ENCODE measurements at regions not wholly inside any gene's neighbourhood (a gene's known extent, or its start where the extent isn't known, plus 50 kb on each side); places are given as distances from the start of the nearest gene placed in this dataset.

DNA sequence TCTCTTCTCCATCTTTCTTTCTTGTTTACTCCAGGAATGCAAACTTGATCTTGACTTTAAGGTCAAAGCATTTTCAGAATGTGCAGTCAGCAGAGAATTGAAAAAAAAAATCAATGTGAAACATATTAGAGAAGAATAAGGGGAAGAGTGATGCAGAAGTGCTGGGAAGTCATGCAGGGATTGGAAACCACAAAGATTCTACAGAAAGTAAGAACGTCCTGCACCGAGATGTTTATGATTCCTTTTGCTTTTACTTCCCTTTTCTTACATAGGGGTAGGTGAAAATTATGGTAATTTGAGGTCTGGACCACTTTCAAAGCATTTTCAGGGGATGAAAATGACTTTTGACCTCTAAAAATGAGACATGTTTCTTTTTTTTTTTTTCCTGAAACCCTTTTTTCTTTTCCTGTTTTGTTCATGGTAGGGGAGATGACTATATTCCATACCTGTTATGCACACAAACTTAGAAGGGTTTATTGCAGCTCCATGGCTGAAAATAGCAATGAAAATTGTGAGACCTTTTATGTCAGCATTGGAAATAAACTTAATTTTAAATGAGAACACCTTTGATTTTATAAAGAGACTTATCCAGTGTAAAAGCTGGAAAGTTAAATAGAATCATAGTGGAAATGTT, 623.5 kb upstream of the TBL1XR1 start:
- 54 to 61% methylated on average over 2 of the region's 2 CpGs for whole genome bisulfite sequencing, 2 donors
- H3K4me3 ChIP-seq, result no peak overlapping the region
- no peak overlapping the region for H3K27ac ChIP-seq
- no peak for DNase-seq
- TF ChIP-seq, protein P1, sequence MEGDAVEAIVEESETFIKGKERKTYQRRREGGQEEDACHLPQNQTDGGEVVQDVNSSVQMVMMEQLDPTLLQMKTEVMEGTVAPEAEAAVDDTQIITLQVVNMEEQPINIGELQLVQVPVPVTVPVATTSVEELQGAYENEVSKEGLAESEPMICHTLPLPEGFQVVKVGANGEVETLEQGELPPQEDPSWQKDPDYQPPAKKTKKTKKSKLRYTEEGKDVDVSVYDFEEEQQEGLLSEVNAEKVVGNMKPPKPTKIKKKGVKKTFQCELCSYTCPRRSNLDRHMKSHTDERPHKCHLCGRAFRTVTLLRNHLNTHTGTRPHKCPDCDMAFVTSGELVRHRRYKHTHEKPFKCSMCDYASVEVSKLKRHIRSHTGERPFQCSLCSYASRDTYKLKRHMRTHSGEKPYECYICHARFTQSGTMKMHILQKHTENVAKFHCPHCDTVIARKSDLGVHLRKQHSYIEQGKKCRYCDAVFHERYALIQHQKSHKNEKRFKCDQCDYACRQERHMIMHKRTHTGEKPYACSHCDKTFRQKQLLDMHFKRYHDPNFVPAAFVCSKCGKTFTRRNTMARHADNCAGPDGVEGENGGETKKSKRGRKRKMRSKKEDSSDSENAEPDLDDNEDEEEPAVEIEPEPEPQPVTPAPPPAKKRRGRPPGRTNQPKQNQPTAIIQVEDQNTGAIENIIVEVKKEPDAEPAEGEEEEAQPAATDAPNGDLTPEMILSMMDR (IDR thresholded peaks at IDR 0.05), result no peak
- no peak for TF ChIP-seq POLR2A (IDR thresholded peaks at IDR 0.05)
- no peaks in the 10 kb centered on the region for H3K36me3 ChIP-seq (ENCODE audit: low read depth, missing control alignments)
- H3K9me3 ChIP-seq, result no peaks in the 10 kb centered on the region
- H3K4me1 ChIP-seq, result peaks cover 7% of the 10 kb centered on the region
- no peaks in the 10 kb centered on the region for H3K27me3 ChIP-seq
- intact Hi-C loops (cut with DNase I; ENCODE audit: low total_unique reads), result no loop called here

DNA sequence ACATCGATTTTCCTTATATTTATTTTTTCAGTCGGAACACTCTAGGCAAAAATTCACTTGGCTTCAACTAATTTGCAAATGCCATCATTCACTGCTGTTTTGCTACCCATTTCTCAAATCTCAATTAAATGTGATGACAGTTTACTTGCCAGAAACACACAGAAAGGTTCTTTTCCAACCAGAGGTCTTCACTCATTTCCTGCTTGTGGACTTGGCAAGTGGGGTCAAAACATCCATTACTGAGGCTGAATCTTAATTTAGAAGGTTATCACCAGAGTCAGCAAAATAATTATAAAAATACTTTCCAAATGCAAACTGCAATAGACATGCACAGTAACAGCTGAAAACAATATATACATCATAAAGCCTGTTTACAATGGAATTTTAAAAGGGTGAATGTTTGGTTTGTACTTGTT, 625.4 kb upstream of the TBL1XR1 start:
- Histone ChIP-seq H3K9me3 (no peaks in the 10 kb centered on the region), H3K27ac (no peak overlapping the region), H3K36me3 (ENCODE audit: low read depth, missing control alignments) (no peaks in the 10 kb centered on the region), H3K4me1 (peaks cover 7% of the 10 kb centered on the region), H3K4me3 (no peak overlapping the region), H3K27me3 (no peaks in the 10 kb centered on the region)
- no peak for DNase-seq
- TF ChIP-seq, protein P1 (IDR thresholded peaks at IDR 0.05), result no peak
- TF ChIP-seq POLR2A (IDR thresholded peaks at IDR 0.05), result no peak
- intact Hi-C loops (cut with DNase I; ENCODE audit: low total_unique reads), result no loop called here
- 69 to 72% methylated on average over 2 of the region's 2 CpGs for WGBS, 2 donors

DNA sequence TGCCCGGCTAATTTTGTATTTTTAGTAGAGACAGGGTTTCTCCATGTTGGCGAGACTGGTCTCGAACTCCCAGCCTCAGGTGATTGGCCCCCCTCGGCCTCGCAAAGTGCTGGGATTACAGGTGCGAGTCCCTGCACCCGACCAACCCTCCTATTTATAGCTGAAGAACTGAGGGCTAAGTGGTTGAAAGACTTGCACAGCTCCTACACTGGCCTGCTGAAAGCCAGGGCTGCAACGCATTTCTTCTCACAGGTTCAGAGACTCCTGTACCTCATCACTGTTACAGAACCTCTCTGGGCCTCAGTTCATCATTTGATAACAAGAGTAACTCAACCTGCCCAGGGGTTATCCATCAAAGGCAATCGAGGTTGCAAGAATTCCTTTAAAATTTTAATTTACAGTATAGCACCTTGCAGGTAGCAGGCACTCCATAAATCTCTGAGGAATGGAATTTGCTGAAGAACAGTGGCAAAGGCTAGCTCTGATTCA, 626.5 kb upstream of the TBL1XR1 start:
- WGBS, 2 donors, result 91 to 92% methylated on average over 9 of the region's 9 CpGs
- Histone ChIP-seq H3K27ac (no peak overlapping the region), H3K9me3 (no peaks in the 10 kb centered on the region), H3K27me3 (no peaks in the 10 kb centered on the region), H3K36me3 (ENCODE audit: low read depth, missing control alignments) (no peaks in the 10 kb centered on the region), H3K4me1 (peaks cover 7% of the 10 kb centered on the region), H3K4me3 (no peak overlapping the region)
- intact Hi-C loops (cut with DNase I; ENCODE audit: low total_unique reads), result no loop called here
- no peak for DNase-seq
- TF ChIP-seq POLR2A (IDR thresholded peaks at IDR 0.05), result no peak
- TF ChIP-seq, protein P1 (IDR thresholded peaks at IDR 0.05), result no peak

- no peaks in the 10 kb centered on the region for H3K9me3 ChIP-seq
- intact Hi-C loops (cut with DNase I; ENCODE audit: low total_unique reads), result no loop called here
- no peaks in the 10 kb centered on the region for H3K27me3 ChIP-seq
- H3K36me3 ChIP-seq (ENCODE audit: low read depth, missing control alignments), result no peaks in the 10 kb centered on the region
- no peak overlapping the region for H3K27ac ChIP-seq
- H3K4me3 ChIP-seq, result no peak overlapping the region
- TF ChIP-seq POLR2A (IDR thresholded peaks at IDR 0.05), result no peak
- TF ChIP-seq, protein P1 (IDR thresholded peaks at IDR 0.05), result no peak
- 57 to 66% methylated on average over 4 of the region's 4 CpGs for WGBS, 2 donors
- H3K4me1 ChIP-seq, result peaks cover 7% of the 10 kb centered on the region
- DNase-seq, result peak; percentile 30
Observed at GRCh38 chr3:177824190-177824786, 627.0 kb upstream of the TBL1XR1 start.

DNA sequence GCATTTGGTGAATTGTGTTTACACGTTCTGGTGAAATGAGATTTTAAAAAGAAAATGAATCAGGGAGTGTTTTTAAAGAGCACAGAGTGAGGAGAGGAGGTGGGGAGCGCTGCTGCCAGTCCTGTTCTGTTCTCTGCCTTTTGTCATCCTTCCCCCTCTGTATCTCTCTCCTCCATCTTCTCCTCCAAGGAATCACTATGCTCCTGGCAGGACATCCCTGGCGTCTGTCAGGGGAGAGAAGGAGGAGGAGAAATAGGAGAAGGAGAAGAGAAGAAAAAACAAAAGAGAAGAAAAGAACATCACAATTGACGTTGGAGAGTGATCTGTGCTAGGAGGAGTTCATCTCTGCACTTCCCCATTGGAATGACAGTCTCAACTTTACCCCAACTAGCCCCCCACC, 627.6 kb upstream of the TBL1XR1 start:
- 61 to 65% methylated on average over 4 of the region's 4 CpGs for WGBS, 2 donors
- no peak for DNase-seq
- Histone ChIP-seq H3K4me3 (no peak overlapping the region), H3K27ac (no peak overlapping the region), H3K9me3 (no peaks in the 10 kb centered on the region), H3K4me1 (peaks cover 7% of the 10 kb centered on the region), H3K27me3 (no peaks in the 10 kb centered on the region), H3K36me3 (ENCODE audit: low read depth, missing control alignments) (no peaks in the 10 kb centered on the region)
- TF ChIP-seq, protein P1 (IDR thresholded peaks at IDR 0.05), result no peak
- no peak for TF ChIP-seq POLR2A (IDR thresholded peaks at IDR 0.05)
- intact Hi-C loops (cut with DNase I; ENCODE audit: low total_unique reads), result no loop called here

Data from testis (tissue), 2 donors.